ENCODE measurements at regions not wholly inside any gene's neighbourhood (a gene's known extent, or its start where the extent isn't known, plus 50 kb on each side); places are given as distances from the start of the nearest gene placed in this dataset.

DNA sequence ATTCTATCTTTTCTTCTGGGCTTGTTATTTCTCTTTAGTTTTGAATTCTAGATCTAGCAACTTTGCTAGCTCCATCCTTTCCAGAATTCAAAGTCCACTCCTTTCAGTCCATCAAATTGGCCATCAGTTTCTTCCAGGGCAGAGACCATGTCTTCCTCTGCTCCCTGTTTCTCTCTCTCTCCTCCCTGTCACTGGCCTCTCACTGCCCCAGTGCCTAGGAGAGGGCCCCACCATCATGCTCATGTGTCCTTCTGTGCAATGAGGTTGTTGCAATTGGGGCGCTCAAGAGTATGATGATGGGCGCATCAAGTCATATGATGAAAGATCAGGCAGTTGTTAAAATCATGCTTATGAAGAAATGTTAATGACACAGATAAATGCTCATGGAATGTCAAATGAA is 159.2 kb upstream of the HS6ST1 start:
- DNase-seq = no peak
- H3K27me3 ChIP-seq = no peaks in the 10 kb centered on the region
- 59 to 98% methylated on average over 2 of the region's 2 CpGs for WGBS, 2 donors
- no peak for TF ChIP-seq CTCF (IDR thresholded peaks at IDR 0.05)
- TF ChIP-seq POLR2A (IDR thresholded peaks at IDR 0.05) = no peak
- H3K27ac ChIP-seq = no peak overlapping the region
- ATAC-seq = no peak
- H3K4me1 ChIP-seq = no peaks in the 10 kb centered on the region
- intact Hi-C loops (cut with DNase I) = no loop called here
- no peaks in the 10 kb centered on the region for H3K9me3 ChIP-seq
- no peak overlapping the region for H3K4me3 ChIP-seq
- H3K36me3 ChIP-seq (replicated peaks in 1 of 2; ENCODE audit: insufficient read depth in 1 of 2, low read depth in 2 of 2) = no peaks in the 10 kb centered on the region

DNA sequence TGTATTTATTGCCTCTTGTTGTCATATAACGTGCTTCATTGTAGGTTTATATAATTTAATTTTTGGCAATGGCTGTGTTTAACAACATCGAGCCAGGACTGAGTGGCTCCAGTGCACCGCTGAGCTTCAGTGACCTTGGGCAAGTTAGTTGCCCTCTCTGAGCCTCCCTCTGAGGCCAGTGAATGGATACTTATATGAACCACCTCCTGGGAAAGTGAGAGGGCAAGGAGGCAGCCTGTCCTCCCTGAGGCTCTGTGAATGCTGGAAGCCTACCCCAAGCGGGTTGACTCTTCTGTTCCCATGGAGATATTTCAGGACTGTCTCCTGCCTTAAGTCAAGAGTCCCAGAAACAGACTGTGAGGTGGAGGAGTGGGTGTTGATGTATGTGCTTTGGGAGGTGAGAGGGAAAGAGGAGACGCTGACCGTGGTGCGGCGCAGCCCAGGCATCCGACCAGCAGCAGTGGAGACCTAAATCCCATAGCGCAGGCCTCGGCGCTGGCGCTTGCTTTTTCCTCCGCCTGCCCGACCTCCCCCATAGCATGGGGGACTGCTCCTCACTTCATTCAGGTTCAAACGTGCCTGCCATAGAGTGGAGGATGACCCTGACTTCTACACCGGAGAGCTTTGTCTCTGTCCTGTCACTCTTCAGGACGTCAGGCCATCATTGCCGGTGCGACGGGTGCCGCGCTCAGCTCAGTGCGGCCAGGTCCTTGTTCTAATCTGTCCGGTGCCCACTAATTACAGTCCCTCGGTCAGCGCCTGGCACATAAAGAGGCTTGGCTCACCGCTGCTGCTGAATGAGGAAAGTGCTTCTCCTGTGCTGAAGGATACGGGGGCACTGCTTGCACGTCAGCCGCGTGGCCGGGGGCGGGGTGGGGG is 167.3 kb upstream of the HS6ST1 start:
- H3K27me3 ChIP-seq = no peaks in the 10 kb centered on the region
- no peak for TF ChIP-seq POLR2A (IDR thresholded peaks at IDR 0.05)
- H3K4me3 ChIP-seq = no peak overlapping the region
- H3K27ac ChIP-seq = no peak overlapping the region
- H3K4me1 ChIP-seq = peaks cover 11% of the 10 kb centered on the region
- no peak for DNase-seq
- WGBS, 2 donors = 84 to 87% methylated on average over 16 to 32 of the region's 34 CpGs
- no peaks in the 10 kb centered on the region for H3K36me3 ChIP-seq (replicated peaks in 1 of 2; ENCODE audit: insufficient read depth in 1 of 2, low read depth in 2 of 2)
- intact Hi-C loops (cut with DNase I) = no loop called here
- no peak for ATAC-seq
- no peaks in the 10 kb centered on the region for H3K9me3 ChIP-seq

DNA sequence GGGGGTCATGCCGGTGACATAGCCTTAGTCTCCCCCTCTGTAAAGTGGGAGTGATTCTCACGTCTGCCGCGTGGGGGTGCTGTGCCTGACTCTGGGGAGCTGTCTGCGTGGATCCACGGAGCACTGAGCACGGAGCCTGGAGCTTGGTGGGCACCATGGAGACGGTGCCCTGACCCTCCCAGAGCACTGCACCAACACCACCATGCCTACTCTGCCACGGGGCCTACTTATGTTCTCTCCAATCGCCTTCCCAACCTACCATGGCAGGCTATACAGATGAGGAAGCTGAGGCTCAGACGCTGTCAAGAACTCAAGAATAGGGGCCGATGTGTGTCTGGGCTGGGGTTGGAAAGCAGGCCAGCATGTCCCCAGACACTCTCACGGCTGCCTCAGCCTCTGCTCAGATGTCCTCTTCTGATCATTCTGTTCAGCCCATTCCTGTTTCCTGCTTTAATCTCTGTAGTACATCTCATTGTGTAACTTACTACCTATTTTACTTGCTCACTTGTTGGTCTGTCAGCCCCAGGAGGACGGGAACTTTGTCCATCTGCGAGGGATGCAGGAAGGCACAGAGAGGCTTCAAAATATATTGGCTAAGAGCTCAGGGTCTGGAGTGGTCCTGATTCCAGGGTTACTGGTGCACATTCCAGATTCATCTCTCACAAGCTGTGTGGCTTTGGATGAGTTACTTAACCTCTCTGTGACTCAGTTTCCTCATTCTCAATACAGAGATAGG is 168.1 kb upstream of the HS6ST1 start:
- peaks cover 11% of the 10 kb centered on the region for H3K4me1 ChIP-seq
- no peak for TF ChIP-seq CTCF (IDR thresholded peaks at IDR 0.05)
- TF ChIP-seq POLR2A (IDR thresholded peaks at IDR 0.05) = no peak
- intact Hi-C loops (cut with DNase I) = no loop called here
- DNase-seq (no peak), ATAC-seq (no peak)
- 92 to 94% methylated on average over 7 to 11 of the region's 15 CpGs for WGBS, 2 donors
- H3K27me3 ChIP-seq = no peaks in the 10 kb centered on the region
- no peak overlapping the region for H3K4me3 ChIP-seq
- no peaks in the 10 kb centered on the region for H3K9me3 ChIP-seq
- H3K36me3 ChIP-seq (replicated peaks in 1 of 2; ENCODE audit: insufficient read depth in 1 of 2, low read depth in 2 of 2) = no peaks in the 10 kb centered on the region
- no peak overlapping the region for H3K27ac ChIP-seq

DNA sequence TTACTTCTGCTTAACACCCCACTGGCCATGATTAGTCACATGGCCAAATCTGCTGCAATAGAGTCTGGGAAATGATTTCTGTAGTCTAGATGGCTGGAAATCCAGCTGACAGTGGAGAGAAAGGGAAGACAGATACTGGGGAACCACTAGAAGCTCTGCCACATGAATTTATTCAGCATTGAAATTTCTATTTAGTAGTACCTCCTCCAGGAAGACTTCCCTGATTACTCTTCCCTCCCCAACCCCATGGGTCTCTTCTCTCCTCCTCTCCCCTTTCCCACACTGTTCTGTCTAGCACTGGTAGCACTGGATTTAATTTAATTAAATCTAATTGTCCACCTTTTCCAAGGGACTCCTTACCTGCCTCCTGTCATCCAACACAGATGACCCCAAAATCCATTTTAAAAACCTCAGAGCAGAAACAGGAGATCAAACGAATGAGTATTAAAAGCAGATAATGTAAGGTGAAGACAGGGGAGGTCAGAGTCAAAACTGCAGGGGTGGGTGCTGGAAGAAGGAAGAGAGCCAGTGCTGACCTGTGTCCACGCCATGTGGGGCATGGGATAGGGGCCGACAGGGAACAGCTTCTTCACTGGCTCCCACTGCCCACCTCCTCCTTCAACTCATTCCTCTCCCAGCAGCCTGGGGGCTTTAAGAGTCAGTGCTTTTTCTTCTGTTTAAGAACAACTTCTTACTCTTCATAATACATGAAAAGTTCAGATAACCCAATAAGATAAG is 169.2 kb upstream of the HS6ST1 start:
- WGBS, 2 donors = 78 to 79% methylated on average over 3 of the region's 3 CpGs
- ATAC-seq = no peak
- TF ChIP-seq CTCF (IDR thresholded peaks at IDR 0.05) = no peak
- TF ChIP-seq POLR2A (IDR thresholded peaks at IDR 0.05) = no peak
- no peaks in the 10 kb centered on the region for H3K36me3 ChIP-seq (replicated peaks in 1 of 2; ENCODE audit: insufficient read depth in 1 of 2, low read depth in 2 of 2)
- H3K27me3 ChIP-seq = no peaks in the 10 kb centered on the region
- H3K4me1 ChIP-seq = peaks cover 11% of the 10 kb centered on the region
- H3K27ac ChIP-seq = no peak overlapping the region
- DNase-seq = no peak
- intact Hi-C loops (cut with DNase I) = no loop called here
- no peaks in the 10 kb centered on the region for H3K9me3 ChIP-seq
- H3K4me3 ChIP-seq = no peak overlapping the region

GRCh38 chr2:128488434-128488833 is 169.8 kb upstream of the HS6ST1 start:
- intact Hi-C loops (cut with DNase I) = no loop called here
- WGBS, 2 donors = 84 to 86% methylated on average over 2 of the region's 2 CpGs
- Histone ChIP-seq H3K36me3 (replicated peaks in 1 of 2; ENCODE audit: insufficient read depth in 1 of 2, low read depth in 2 of 2) (no peaks in the 10 kb centered on the region), H3K9me3 (no peaks in the 10 kb centered on the region), H3K4me1 (peaks cover 12% of the 10 kb centered on the region), H3K27me3 (no peaks in the 10 kb centered on the region), H3K27ac (no peak overlapping the region), H3K4me3 (no peak overlapping the region)
- TF ChIP-seq CTCF (IDR thresholded peaks at IDR 0.05) = no peak
- ATAC-seq (no peak), DNase-seq (no peak)
